ENCODE measurements at regions not wholly inside any gene's neighbourhood (a gene's known extent, or its start where the extent isn't known, plus 50 kb on each side); places are given as distances from the start of the nearest gene placed in this dataset.
A peak's percentile ranks its signal among the peaks of the same experiment; 100 is the strongest.
"Not testable (repeated sequence)": the region's sequence is repeated elsewhere in the genome, so short reads cannot be mapped to it uniquely, and the experiment has no call there.

- CTCF ChIA-PET, result no interaction called here
- no peaks in the 10 kb centered on the region for H3K27me3 Mint-ChIP-seq
- POLR2A ChIA-PET, result no interaction called here
- no peaks in the 10 kb centered on the region for H3K9me3 Mint-ChIP-seq (ENCODE audit: low read depth)
- H3K27ac Mint-ChIP-seq, result no peak overlapping the region
- no peaks in the 10 kb centered on the region for H3K36me3 Mint-ChIP-seq (ENCODE audit: low read depth)
- DNase-seq (no peak), ATAC-seq (no peak)
- no peaks in the 10 kb centered on the region for H3K4me1 Mint-ChIP-seq
- intact Hi-C loops (cut with DNase I, micrococcal nuclease), result no loop called here
- no peak overlapping the region for H3K4me3 Mint-ChIP-seq
Measured at GRCh38 chr19:28560786-28561185, 652.2 kb downstream of the UQCRFS1 start.

- Mint-ChIP-seq H3K9me3 (ENCODE audit: low read depth) (no peaks in the 10 kb centered on the region), H3K4me1 (no peaks in the 10 kb centered on the region), H3K27me3 (no peaks in the 10 kb centered on the region), H3K27ac (no peak overlapping the region), H3K4me3 (no peak overlapping the region), H3K36me3 (ENCODE audit: low read depth) (no peaks in the 10 kb centered on the region)
- ChIA-PET POLR2A (no interaction called here), CTCF (interaction anchor here (0.6 kb wide), 1 partner anchor 12 kb away, joined by 4 read pairs; no protein-coding TSS in a partner anchor)
- DNase-seq, result no peak
- intact Hi-C loops (cut with DNase I, micrococcal nuclease), result no loop called here
- ATAC-seq, result no peak
Measured at GRCh38 chr19:28558783-28559182, 654.2 kb downstream of the UQCRFS1 start.

GRCh38 chr19:28556371-28556770, 656.6 kb downstream of the UQCRFS1 start:
- ChIA-PET CTCF (no interaction called here), POLR2A (no interaction called here)
- Mint-ChIP-seq H3K9me3 (ENCODE audit: low read depth) (peaks cover 3% of the 10 kb centered on the region), H3K4me3 (no peak overlapping the region), H3K27me3 (no peaks in the 10 kb centered on the region), H3K27ac (no peak overlapping the region), H3K4me1 (peaks cover 6% of the 10 kb centered on the region), H3K36me3 (ENCODE audit: low read depth) (no peaks in the 10 kb centered on the region)
- DNase-seq (no peak), ATAC-seq (no peak)
- intact Hi-C loops (cut with DNase I, micrococcal nuclease), result no loop called here

- Mint-ChIP-seq H3K4me1 (peaks cover 6% of the 10 kb centered on the region), H3K9me3 (ENCODE audit: low read depth) (peaks cover 3% of the 10 kb centered on the region), H3K4me3 (no peak overlapping the region), H3K36me3 (ENCODE audit: low read depth) (no peaks in the 10 kb centered on the region), H3K27ac (no peak overlapping the region), H3K27me3 (no peaks in the 10 kb centered on the region)
- ChIA-PET POLR2A (no interaction called here), CTCF (no interaction called here)
- no peak for DNase-seq
- intact Hi-C loops (cut with DNase I, micrococcal nuclease), result no loop called here
- no peak for ATAC-seq
Measured at GRCh38 chr19:28555317-28555716, 657.6 kb downstream of the UQCRFS1 start.

- Mint-ChIP-seq H3K4me3 (no peak overlapping the region), H3K36me3 (ENCODE audit: low read depth) (no peaks in the 10 kb centered on the region), H3K4me1 (peaks cover 6% of the 10 kb centered on the region), H3K9me3 (ENCODE audit: low read depth) (peaks cover 3% of the 10 kb centered on the region), H3K27me3 (no peaks in the 10 kb centered on the region), H3K27ac (no peak overlapping the region)
- CTCF ChIA-PET, result no interaction called here
- POLR2A ChIA-PET, result no interaction called here
- ATAC-seq (no peak), DNase-seq (no peak)
- intact Hi-C loops (cut with DNase I, micrococcal nuclease), result no loop called here
Measured at GRCh38 chr19:28554321-28555091, 658.4 kb downstream of the UQCRFS1 start.

GRCh38 chr19:28553764-28554163, 659.2 kb downstream of the UQCRFS1 start:
- ChIA-PET POLR2A (no interaction called here), CTCF (no interaction called here)
- Mint-ChIP-seq H3K36me3 (ENCODE audit: low read depth) (no peaks in the 10 kb centered on the region), H3K27ac (no peak overlapping the region), H3K9me3 (ENCODE audit: low read depth) (peaks cover 3% of the 10 kb centered on the region), H3K4me3 (no peak overlapping the region), H3K27me3 (no peaks in the 10 kb centered on the region), H3K4me1 (peaks cover 6% of the 10 kb centered on the region)
- intact Hi-C loops (cut with DNase I, micrococcal nuclease), result no loop called here
- DNase-seq (no peak), ATAC-seq (no peak)

- DNase-seq (peak; percentile 30), ATAC-seq (peak; percentile 74)
- Mint-ChIP-seq H3K27me3 (no peaks in the 10 kb centered on the region), H3K27ac (no peak overlapping the region), H3K4me3 (no peak overlapping the region), H3K4me1 (peaks cover 6% of the 10 kb centered on the region), H3K36me3 (ENCODE audit: low read depth) (no peaks in the 10 kb centered on the region), H3K9me3 (ENCODE audit: low read depth) (peaks cover 3% of the 10 kb centered on the region)
- POLR2A ChIA-PET, result no interaction called here
- CTCF ChIA-PET, result interaction anchor here (0.6 kb wide), 1 partner anchor 62 kb away, joined by 3 read pairs; no protein-coding TSS in a partner anchor
- intact Hi-C loops (cut with DNase I, micrococcal nuclease), result no loop called here
Measured at GRCh38 chr19:28553005-28553404, 659.9 kb downstream of the UQCRFS1 start.

- no peaks in the 10 kb centered on the region for H3K27me3 Mint-ChIP-seq
- H3K4me3 Mint-ChIP-seq, result no peak overlapping the region
- POLR2A ChIA-PET, result no interaction called here
- ATAC-seq, result no peak
- H3K4me1 Mint-ChIP-seq, result peaks cover 6% of the 10 kb centered on the region
- no peaks in the 10 kb centered on the region for H3K36me3 Mint-ChIP-seq (ENCODE audit: low read depth)
- intact Hi-C loops (cut with DNase I, micrococcal nuclease), result no loop called here
- CTCF ChIA-PET, result no interaction called here
- DNase-seq, result no peak
- peaks cover 3% of the 10 kb centered on the region for H3K9me3 Mint-ChIP-seq (ENCODE audit: low read depth)
- H3K27ac Mint-ChIP-seq, result no peak overlapping the region
Measured at GRCh38 chr19:28549680-28550277, 663.2 kb downstream of the UQCRFS1 start.

- Mint-ChIP-seq H3K4me1 (no peaks in the 10 kb centered on the region), H3K4me3 (no peak overlapping the region), H3K27ac (no peak overlapping the region), H3K27me3 (no peaks in the 10 kb centered on the region), H3K36me3 (ENCODE audit: low read depth) (no peaks in the 10 kb centered on the region), H3K9me3 (ENCODE audit: low read depth) (no peaks in the 10 kb centered on the region)
- DNase-seq (no peak), ATAC-seq (no peak)
- ChIA-PET POLR2A (no interaction called here), CTCF (no interaction called here)
- intact Hi-C loops (cut with DNase I, micrococcal nuclease), result no loop called here
Measured at GRCh38 chr19:28546148-28546685, 666.7 kb downstream of the UQCRFS1 start.

GRCh38 chr19:28545397-28545796, 667.6 kb downstream of the UQCRFS1 start:
- H3K27ac Mint-ChIP-seq; DNase-seq; ATAC-seq; CTCF ChIA-PET; H3K9me3 Mint-ChIP-seq (ENCODE audit: low read depth); POLR2A ChIA-PET; H3K36me3 Mint-ChIP-seq (ENCODE audit: low read depth); H3K4me1 Mint-ChIP-seq; H3K27me3 Mint-ChIP-seq; H3K4me3 Mint-ChIP-seq; intact Hi-C loops (cut with DNase I, micrococcal nuclease): not testable (repeated sequence)

GRCh38 chr19:28544451-28545261, 668.3 kb downstream of the UQCRFS1 start:
- H3K27ac Mint-ChIP-seq, result no peak overlapping the region
- ATAC-seq (no peak), DNase-seq (no peak)
- H3K4me1 Mint-ChIP-seq, result no peaks in the 10 kb centered on the region
- no peaks in the 10 kb centered on the region for H3K36me3 Mint-ChIP-seq (ENCODE audit: low read depth)
- POLR2A ChIA-PET, result no interaction called here
- intact Hi-C loops (cut with DNase I, micrococcal nuclease), result no loop called here
- CTCF ChIA-PET, result interaction anchor here (0.7 kb wide), 1 partner anchor 17 kb away, joined by 3 read pairs; no protein-coding TSS in a partner anchor
- no peaks in the 10 kb centered on the region for H3K27me3 Mint-ChIP-seq
- H3K4me3 Mint-ChIP-seq, result no peak overlapping the region
- H3K9me3 Mint-ChIP-seq (ENCODE audit: low read depth), result no peaks in the 10 kb centered on the region
